GM18498 (cell line): ENCODE measurements at regions not wholly inside any gene's neighbourhood (a gene's known extent, or its start where the extent isn't known, plus 50 kb on each side); places are given as distances from the start of the nearest gene placed in this dataset.

ENCODE experiments used
- ATAC-seq: cut with Tn5 transposase; IDR thresholded peaks from one replicate; pipeline ENCODE4 v1.9.1; 2021; ENCODE audit warnings: mild to moderate bottlenecking, moderate library complexity; ENCODE audit not compliant: unreplicated experiment

DNA sequence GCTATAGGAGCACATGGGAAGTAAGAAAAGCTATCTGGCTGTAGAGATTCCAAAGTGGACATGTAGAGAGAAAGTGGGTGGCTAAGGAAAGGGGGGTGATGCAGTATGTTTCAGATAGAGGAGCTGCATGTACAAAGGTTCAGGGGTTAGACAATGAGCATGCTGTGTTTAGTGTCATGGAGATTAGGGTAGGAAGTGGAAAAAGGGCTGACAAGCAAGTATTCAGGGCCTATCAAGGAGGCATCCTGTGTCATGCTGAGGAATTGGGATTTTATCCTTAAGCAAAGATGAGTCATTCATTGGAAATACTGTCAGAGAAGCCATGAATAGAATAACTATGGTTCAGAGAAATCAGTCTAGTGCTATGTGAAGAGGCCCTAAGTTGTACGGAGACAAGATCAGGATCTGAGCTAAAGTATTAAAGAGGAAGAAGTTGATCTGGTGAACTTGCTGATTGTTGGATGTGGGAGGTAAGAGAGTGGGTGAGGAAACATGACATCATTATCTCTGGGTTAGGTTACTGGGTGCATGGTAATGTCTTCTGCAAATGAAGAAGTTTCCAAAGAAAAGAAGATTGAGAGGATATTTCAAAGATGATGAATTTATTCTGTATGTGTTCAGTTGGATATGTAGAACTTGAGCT is 176.7 kb upstream of the GOLIM4 start:
- no peak for ATAC-seq

- ATAC-seq, result no peak
These were observed 176.2 kb upstream of the GOLIM4 start for GRCh38 chr3:168271932-168272331.

GRCh38 chr3:168269001-168269400 is 173.3 kb upstream of the GOLIM4 start:
- no peak for ATAC-seq

- no peak for ATAC-seq
These were observed 171.5 kb upstream of the GOLIM4 start for GRCh38 chr3:168267179-168267578.

DNA sequence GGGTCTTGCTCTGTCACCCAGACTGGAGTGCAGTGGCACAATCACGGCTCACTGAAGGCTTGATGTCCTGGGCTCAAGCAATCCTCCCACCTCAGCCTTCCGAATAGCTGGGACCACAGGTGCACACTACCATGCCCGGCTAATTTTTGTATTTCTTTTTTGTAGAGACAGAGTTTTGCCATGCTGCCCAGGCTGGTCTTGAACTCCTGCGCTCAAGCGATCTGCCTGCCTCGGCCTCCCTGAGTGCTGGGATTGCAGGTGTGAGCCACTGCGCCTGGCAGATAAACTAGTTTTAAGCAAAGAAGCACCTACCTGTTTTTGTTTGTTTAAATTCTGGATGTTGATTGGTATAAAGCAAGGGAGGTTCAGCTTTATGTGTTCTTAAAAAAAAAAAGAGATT is 170.6 kb upstream of the GOLIM4 start:
- no peak for ATAC-seq

- ATAC-seq, result no peak
These were observed 167.2 kb upstream of the GOLIM4 start for GRCh38 chr3:168262887-168263286.

DNA sequence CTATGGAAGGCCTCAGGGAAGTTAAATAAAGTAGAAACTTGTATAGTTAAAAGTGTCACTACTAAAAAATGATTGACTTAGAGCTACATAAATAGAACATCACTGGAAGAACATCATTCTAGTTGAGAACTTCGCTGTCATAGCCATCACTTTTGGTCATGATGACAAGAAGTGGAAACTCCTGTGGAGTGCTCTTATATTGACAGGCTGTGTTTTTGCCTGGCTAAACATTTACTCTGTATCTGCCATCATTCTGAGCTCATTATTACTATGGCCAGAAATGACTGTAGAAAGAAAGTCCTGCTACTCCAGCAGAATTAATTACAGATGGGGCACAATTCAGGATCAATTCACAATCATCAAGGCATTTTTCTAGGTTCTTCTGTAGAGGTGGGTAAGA is 165.1 kb upstream of the GOLIM4 start:
- ATAC-seq, result no peak

GRCh38 chr3:168251371-168251770 is 155.6 kb upstream of the GOLIM4 start:
- peak; percentile 38 for ATAC-seq

DNA sequence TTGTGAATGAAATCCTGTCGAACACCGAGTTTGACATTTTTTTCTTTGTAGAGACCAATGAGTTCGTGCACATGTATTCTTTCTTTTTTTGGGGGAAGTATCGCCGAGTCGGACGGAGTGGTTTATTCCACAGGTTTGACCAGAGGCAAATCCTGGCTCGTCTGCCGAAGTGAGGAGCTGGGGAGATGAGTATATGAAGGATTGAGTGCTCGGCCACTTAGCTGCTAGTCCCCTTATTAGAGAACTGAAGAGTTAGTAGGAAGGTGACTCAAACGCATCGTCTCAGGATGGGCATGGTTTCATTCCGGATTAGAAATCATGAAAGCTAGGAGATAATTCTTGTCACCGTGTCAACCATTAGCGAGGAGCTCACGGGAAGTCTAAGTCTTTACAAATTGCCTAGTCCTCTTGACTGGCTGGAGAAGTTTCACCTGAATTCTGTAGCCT is 154.7 kb upstream of the GOLIM4 start:
- peak; percentile 19 for ATAC-seq

- peak; percentile 82 for ATAC-seq
These were observed 154.1 kb upstream of the GOLIM4 start for GRCh38 chr3:168249550-168250414.

DNA sequence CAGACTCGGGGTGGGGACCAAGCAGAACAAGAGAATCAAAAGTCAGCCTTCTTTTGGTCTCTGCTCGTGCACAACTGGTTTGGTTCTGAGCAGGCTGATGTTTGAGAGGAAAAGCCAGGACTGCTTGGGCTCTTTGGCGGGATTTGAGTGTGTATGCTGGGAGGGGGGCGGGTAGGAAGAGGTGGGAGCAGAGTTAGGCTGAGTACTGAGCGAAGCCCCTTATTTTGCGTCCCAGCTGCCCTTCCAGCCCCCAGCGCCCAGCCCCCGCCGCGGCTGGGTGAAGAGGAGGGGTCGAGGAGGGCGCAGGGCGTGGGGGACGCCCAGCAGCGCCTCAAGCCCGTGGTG is 153.5 kb upstream of the GOLIM4 start:
- ATAC-seq, result no peak

DNA sequence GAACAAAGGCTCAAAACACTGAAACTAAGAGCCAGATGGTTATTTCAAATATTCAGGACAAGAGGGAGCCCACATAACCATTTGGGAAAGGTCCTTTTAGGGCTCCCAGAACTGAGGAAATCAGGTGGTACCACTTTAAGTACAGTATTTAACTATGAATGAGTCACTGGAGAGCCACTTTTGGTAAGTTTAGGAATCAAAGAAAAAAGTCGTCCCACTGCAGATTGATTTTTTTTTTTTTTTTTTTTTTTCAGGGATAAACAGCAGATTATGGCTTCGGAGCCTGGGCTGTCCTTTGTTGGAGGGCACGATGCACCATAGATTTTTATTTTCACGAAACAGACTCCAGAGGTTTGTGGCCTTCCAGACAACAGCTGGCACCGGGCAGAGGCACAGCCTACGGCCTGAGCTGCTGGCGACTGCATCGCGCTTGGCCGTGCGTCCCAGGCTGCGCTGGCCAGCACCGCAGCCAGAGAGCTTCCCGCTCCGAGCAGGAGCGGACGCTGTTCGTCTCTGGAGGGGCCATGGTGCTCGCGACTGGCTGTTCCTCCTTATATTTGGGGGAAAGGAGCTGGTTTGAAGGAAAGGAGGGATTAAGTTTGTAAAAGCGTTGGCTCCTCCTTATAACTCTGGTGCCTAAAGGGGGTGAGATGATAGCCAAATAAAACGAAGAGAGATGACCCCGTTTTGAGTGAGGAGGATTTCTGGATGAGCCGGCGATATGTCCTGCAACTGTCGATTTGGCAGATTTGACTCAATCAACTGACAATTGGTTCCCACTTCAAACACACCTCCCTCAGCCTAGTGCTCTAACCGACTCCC is 152.9 kb upstream of the GOLIM4 start:
- no peak for ATAC-seq

DNA sequence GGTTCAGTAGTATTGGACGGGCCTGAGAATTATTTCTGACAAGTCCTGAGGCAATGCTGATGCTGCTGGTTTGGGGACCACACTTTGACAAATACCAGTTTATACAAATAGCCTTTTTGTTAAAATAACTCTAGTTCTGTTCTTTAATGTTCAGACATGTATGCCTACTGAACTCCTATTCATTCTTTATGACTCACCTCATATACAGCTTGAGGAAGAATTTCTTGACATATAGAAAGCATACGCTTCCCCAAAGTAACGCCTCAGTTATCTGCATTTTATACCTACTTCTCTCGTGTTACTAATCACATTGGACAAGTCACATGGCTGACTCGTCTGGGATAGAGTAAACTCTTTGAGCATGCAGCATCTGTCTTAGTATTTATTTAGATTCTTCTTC is 145.4 kb upstream of the GOLIM4 start:
- no peak for ATAC-seq

DNA sequence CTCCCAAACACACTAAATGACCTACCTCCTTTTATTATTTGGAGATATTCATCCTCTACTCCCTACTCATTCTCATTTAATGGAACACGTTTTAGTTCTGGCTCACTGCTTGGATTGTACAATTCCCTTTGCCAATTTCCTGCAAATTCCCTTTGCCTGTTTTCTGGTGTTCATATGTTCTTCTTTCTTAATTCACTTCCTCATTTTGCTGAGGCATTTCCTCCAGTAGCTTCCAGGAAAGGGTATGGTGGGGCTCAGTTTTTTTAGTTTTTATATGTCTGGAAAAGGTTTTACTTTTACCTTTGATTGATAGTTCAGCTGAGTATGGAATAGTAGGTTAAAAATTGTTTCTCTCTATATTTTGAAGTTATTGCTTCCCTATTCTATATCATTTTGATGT is 143.6 kb upstream of the GOLIM4 start:
- no peak for ATAC-seq

- no peak for ATAC-seq
These were observed 137.3 kb upstream of the GOLIM4 start for GRCh38 chr3:168233001-168233400.

DNA sequence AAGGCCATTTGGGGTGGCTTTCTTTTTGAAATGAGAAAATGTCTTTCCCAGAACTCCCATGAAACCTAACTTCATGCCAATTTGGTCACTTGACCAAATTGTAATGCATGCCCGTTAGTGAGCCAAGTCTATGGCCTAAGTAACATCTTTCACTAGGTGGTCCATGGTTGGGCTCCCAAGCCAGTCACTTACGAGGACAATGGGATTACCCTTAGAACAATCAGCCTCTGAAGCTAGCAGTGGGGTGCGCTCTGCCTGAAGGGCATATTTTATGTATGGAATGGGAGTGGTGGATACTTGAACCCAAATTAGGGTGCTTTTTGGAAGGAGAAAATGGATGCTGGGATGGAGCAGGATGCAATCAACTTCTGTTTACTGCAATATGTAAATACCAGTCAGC is 127.4 kb upstream of the GOLIM4 start:
- no peak for ATAC-seq

GRCh38 chr3:168220556-168220955 is 124.8 kb upstream of the GOLIM4 start:
- ATAC-seq, result no peak

DNA sequence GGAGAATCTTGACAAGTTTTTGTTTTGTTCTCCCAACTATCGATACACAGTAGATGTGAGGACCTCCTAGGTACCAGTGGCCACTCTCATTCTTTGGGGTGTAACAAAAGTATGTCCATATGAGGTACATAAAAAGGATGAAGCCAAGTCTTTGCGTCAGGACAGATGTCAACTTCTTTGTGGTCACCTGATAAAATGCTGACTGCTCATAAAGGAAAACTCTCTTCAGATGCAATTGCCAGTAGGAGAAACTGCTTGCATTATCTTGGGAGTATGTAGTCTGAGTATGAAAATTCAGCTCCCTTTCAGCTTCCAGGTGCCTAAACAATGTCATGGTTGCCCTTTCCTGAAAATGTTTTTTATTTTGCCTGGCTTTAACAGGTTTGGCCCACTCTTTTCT is 123.8 kb upstream of the GOLIM4 start:
- ATAC-seq, result no peak

GRCh38 chr3:168218600-168218999 is 122.9 kb upstream of the GOLIM4 start:
- no peak for ATAC-seq

DNA sequence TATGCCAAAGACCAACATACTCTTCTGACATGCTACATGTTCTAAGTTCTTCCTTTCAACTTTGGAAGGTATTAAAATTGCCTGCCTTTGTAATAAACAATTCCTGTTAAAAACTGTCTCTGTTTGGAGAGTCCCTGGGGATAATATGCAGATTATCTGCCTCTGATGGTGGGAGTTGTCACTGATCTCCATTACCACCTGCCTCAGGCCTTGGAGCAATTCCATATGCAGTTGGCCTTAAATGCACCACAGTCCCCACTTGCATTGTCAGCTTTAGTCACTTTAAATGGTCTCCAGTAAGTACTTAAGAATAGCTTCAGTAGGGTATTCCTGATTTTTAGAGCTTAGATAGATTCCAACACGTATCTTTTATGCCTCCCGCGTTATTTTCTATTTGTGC is 121.1 kb upstream of the GOLIM4 start:
- no peak for ATAC-seq

DNA sequence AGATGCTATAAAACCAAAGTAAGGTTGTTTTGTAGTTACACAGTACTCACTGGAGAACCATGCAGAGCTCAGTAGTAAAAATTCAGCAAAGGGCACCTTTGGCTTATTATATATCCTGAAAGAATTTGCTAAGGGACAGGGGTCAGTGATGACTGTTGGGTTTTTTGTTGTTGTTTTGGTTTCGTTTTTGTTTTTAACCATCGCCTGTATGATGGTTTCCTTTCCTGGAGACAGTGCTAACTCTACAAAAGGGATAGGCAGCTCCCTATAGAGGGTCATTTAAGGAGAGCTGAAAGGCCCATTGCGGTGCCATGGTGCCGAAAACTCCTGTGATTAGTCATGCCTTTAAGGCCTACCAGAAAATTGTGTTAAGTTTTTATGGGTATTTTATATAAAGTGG is 118.2 kb upstream of the GOLIM4 start:
- ATAC-seq, result peak; percentile 94
